ENCODE measurements at regions not wholly inside any gene's neighbourhood (a gene's known extent, or its start where the extent isn't known, plus 50 kb on each side); places are given as distances from the start of the nearest gene placed in this dataset.

- TF ChIP-seq CTCF (optimal IDR thresholded peaks at IDR 0.05 in 1 of 3, IDR thresholded peaks at IDR 0.05 in 1 of 3, conservative IDR thresholded peaks at IDR 0.05 in 1 of 3; ENCODE audit: extremely low read depth in 1 of 3, insufficient read depth in 2 of 3, low read length in 3 of 3): no peak
- no peak for TF ChIP-seq EZH2 (IDR thresholded peaks at IDR 0.05; ENCODE audit: low read length)
These were observed 96.8 kb downstream of the TMEM26 start for GRCh38 chr10:61356354-61356753.

All from keratinocyte (primary cell).